Esophagus squamous epithelium (tissue), 5 donors: ENCODE measurements at regions not wholly inside any gene's neighbourhood (a gene's known extent, or its start where the extent isn't known, plus 50 kb on each side); places are given as distances from the start of the nearest gene placed in this dataset.

Experiments
- DNase-seq: peaks from one replicate; lab custom pipeline; 2025; lab: John Stamatoyannopoulos, UW
- H3K27ac ChIP-seq, 4 donors: fragments of 200-600 bp; sonication (generic); one replicate each; pipeline ENCODE4 v1.5.1; 2016 to 2019; ENCODE audit warnings: mild to moderate bottlenecking in 1 of 4
- H3K27me3 ChIP-seq, 4 donors: fragments of 200-600 bp; sonication (generic); 1 replicate in 3 of 4; 2 replicates in 1 of 4; pipeline versions ENCODE4 v1.5.1 to v1.6.0; 2017 to 2021; ENCODE audit warnings: antibody characterized with exemption in 1 of 4
- H3K36me3 ChIP-seq, 3 donors: fragments of 200-600 bp; sonication (generic); one replicate each; pipeline ENCODE4 v1.5.1; 2016 to 2019
- H3K4me1 ChIP-seq, 3 donors: fragments of 200-600 bp; sonication (generic); one replicate each; pipeline ENCODE4 v1.5.1; 2017 to 2019
- H3K4me3 ChIP-seq, 4 donors: fragments of 200-600 bp; sonication (generic); 1 replicate in 3 of 4; 2 replicates in 1 of 4; pipeline ENCODE4 v1.5.1; 2016 to 2019; ENCODE audit warnings: mild to moderate bottlenecking in 2 of 4, moderate library complexity in 1 of 4
- H3K9me3 ChIP-seq, 3 donors: fragments of 200-600 bp; sonication (generic); one replicate each; pipeline ENCODE4 v1.5.1; 2016 to 2019
- POLR2A ChIP-seq, 4 donors: fragments of 450-650 bp; IDR thresholded peaks; one replicate each; pipeline ENCODE4 v1.6.1; 2017; ENCODE audit warnings: antibody characterized with exemption in 4 of 4, mild to moderate bottlenecking in 4 of 4, moderate library complexity in 3 of 4
- WGBS, 2 donors: methylation state at CpG; one replicate each; pipeline ENCODE4 v1.1.5; 2018; 5-methylcytosine and 5-hydroxymethylcytosine counted together
- intact Hi-C: fragments of 100-400 bp; cut with DNase I; formaldehyde crosslinking; loops from one replicate; pipeline ENCODE4 v1.15.0; 2022
- TF ChIP-seq, protein P1 (sequence below), 6 experiments: fragments of 450-650 bp in 4 of 6; fragments of 200-600 bp in 2 of 6; sonication (generic) in 2 of 6; IDR thresholded peaks; one replicate each; pipeline ENCODE4 v1.5.1; 2016 to 2019; ENCODE audit warnings: antibody characterized with exemption in 6 of 6, mild to moderate bottlenecking in 4 of 6, moderate library complexity in 4 of 6
- donor health status: DM: yes; HTN: yes; CAD: no.

DNA sequence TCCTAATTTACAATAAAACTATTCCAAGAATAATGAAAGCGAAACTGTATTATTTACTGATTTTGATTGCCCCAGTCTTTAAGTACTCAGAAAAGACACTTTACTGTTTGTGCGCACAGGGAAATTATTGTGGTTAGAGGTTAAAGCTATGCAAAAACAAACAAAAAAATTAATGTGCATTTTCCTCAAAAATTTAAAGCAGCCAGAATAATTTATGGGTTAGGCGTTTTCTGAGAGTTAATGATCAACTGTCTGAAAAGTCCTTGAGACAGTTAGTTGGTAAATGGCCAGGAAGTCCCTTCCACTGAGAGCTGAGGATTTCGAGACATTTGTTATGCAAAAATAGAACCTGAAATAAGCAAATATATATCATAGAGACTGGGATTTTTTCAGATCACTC is 143.3 kb downstream of the IRS1 start:
- no peaks in the 10 kb centered on the region for H3K36me3 ChIP-seq
- no peak for DNase-seq
- no peaks in the 10 kb centered on the region for H3K9me3 ChIP-seq
- intact Hi-C loops, result loop anchor here (10.0 kb wide), 1 partner anchor 138 kb away; the partner anchor contains the start of gene IRS1
- no peak for TF ChIP-seq POLR2A (IDR thresholded peaks at IDR 0.05)
- TF ChIP-seq, protein P1, sequence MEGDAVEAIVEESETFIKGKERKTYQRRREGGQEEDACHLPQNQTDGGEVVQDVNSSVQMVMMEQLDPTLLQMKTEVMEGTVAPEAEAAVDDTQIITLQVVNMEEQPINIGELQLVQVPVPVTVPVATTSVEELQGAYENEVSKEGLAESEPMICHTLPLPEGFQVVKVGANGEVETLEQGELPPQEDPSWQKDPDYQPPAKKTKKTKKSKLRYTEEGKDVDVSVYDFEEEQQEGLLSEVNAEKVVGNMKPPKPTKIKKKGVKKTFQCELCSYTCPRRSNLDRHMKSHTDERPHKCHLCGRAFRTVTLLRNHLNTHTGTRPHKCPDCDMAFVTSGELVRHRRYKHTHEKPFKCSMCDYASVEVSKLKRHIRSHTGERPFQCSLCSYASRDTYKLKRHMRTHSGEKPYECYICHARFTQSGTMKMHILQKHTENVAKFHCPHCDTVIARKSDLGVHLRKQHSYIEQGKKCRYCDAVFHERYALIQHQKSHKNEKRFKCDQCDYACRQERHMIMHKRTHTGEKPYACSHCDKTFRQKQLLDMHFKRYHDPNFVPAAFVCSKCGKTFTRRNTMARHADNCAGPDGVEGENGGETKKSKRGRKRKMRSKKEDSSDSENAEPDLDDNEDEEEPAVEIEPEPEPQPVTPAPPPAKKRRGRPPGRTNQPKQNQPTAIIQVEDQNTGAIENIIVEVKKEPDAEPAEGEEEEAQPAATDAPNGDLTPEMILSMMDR (IDR thresholded peaks at IDR 0.05), result no peak
- peaks cover 0 to 5% (median 0%) of the 10 kb centered on the region in 4 donors for H3K27me3 ChIP-seq
- WGBS, 2 donors, result 62 to 70% methylated on average over 4 of the region's 4 CpGs
- H3K27ac ChIP-seq, result peak overlapping the region in 2 of 4 donors; percentile 42 to 44
- H3K4me1 ChIP-seq, result peaks cover 0 to 41% (median 26%) of the 10 kb centered on the region in 3 donors
- no peak overlapping the region for H3K4me3 ChIP-seq

DNA sequence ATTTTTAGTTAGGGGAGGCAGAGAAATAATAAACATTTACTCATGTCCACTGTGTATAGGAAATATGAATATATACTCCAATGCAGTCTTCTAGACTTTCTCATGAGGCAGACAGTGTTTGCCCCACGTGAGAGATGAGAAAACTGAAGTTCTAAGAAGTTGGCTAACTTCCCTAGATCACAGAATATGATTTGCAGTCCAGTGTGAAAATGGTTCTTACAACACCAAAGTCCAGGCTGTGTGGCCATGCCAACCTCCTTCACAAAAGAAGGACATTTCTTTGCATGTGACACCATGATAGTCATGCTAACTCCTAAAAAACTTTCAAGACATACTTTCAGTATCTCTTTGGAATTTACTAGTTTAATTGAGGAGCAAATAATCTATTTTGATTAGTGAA is 143.7 kb downstream of the IRS1 start:
- Histone ChIP-seq H3K36me3 (no peaks in the 10 kb centered on the region), H3K4me1 (peaks cover under 1 to 44% (median 28%) of the 10 kb centered on the region in 3 donors), H3K4me3 (no peak overlapping the region), H3K27ac (peak overlapping the region in 2 of 4 donors; percentile 42 to 44), H3K9me3 (no peaks in the 10 kb centered on the region), H3K27me3 (peaks cover 0 to 8% (median 0%) of the 10 kb centered on the region in 4 donors)
- 40 to 47% methylated on average over 1 of the region's 1 CpG for WGBS, 2 donors
- no peak for DNase-seq
- intact Hi-C loops, result loop anchor here (10.0 kb wide), 1 partner anchor 139 kb away; the partner anchor contains the start of gene IRS1
- TF ChIP-seq, protein P1 (IDR thresholded peaks at IDR 0.05), result no peak
- no peak for TF ChIP-seq POLR2A (IDR thresholded peaks at IDR 0.05)

DNA sequence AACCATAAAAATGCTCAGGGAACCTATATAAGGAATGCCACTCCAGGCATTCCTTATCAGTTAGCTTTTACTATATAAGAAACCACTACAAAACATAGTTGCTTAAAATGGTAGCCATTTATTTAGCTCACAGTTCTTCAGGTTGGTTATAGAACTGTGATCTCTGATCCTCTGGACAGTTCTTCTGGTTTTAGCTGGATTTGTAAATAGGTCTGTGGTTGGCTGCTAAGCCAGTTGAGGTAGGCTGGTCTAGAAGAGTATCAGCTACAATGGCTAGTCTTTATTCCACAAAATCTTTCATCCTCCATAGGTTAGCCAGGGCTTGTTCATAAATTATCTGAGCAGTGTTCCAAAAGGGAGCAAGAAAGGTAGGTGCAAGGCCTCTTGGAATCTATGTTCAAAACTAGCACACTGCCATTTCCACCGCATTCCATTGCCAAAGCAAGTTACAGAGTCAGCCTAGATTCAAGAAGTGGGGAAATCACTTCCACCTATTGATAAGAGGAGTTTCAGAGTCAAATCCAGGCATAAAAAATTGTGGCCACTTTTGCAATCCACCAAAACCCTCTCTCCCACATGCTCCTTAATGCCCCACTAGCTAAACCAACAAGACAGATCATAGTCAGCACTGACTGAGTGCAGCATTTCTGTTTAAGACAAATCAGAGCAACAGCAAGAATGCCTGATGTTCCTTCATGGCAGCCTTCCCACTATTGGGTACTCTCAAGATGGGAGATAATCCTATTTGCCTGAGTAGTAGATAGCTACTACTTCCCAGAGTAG is 146.4 kb downstream of the IRS1 start:
- Histone ChIP-seq H3K27ac (peak overlapping the region in 3 of 4 donors; percentile 2 to 63 (median 38)), H3K36me3 (no peaks in the 10 kb centered on the region), H3K9me3 (no peaks in the 10 kb centered on the region), H3K4me3 (no peak overlapping the region), H3K27me3 (peaks cover 0 to 5% (median 0%) of the 10 kb centered on the region in 4 donors), H3K4me1 (peaks cover 15 to 40% (median 24%) of the 10 kb centered on the region in 3 donors)
- WGBS, 2 donors, result 86 to 100% methylated on average over 1 of the region's 1 CpG
- intact Hi-C loops, result loop anchor here (10.0 kb wide), 1 partner anchor 142 kb away; the partner anchor contains the start of gene IRS1
- TF ChIP-seq, protein P1 (IDR thresholded peaks at IDR 0.05), result no peak
- no peak for TF ChIP-seq POLR2A (IDR thresholded peaks at IDR 0.05)
- DNase-seq, result no peak

DNA sequence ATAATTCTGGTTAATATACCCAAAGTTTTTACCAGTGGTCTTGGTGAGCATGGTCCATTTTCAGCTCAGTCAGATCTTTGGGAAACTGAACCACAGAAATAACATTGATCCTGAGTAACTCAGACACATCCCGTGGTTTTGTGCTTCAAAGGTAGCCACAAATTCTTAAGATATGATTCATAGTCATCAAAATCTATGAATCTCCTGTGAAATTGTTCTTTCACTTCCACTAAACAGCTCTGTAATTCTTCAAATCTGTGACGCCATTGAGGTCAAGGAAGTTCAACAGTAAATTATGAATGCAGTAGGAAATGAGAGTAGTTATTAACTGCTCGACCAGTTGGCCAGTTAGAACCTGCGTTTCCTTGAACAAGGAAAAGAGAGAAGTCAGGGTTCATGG is 147.3 kb downstream of the IRS1 start:
- WGBS, 2 donors, result 14 to 22% methylated on average over 4 of the region's 4 CpGs
- no peak overlapping the region for H3K4me3 ChIP-seq
- intact Hi-C loops, result loop anchor here (10.0 kb wide), 1 partner anchor 142 kb away; the partner anchor contains the start of gene IRS1
- no peak for TF ChIP-seq POLR2A (IDR thresholded peaks at IDR 0.05)
- TF ChIP-seq, protein P1 (IDR thresholded peaks at IDR 0.05), result no peak
- H3K4me1 ChIP-seq, result peaks cover 15 to 40% (median 24%) of the 10 kb centered on the region in 3 donors
- no peaks in the 10 kb centered on the region for H3K36me3 ChIP-seq
- H3K27me3 ChIP-seq, result peaks cover 0 to 12% (median 0%) of the 10 kb centered on the region in 4 donors
- peak overlapping the region in 3 of 4 donors; percentile 2 to 63 (median 38) for H3K27ac ChIP-seq
- no peak for DNase-seq
- H3K9me3 ChIP-seq, result no peaks in the 10 kb centered on the region
